Esophagus (tissue), 2 donors: ENCODE measurements at regions not wholly inside any gene's neighbourhood (a gene's known extent, or its start where the extent isn't known, plus 50 kb on each side); places are given as distances from the start of the nearest gene placed in this dataset.

Experiments used
- H3K27ac ChIP-seq, 2 donors: one replicate each; pipeline ENCODE4 v1.5.1; 2013; ENCODE audit warnings: low read depth in 2 of 2, mild to moderate bottlenecking in 2 of 2, inconsistent platforms in 1 of 2, low read length in 1 of 2, moderate library complexity in 1 of 2
- H3K27me3 ChIP-seq, 2 donors: one replicate each; pipeline ENCODE4 v1.6.1; 2013; ENCODE audit warnings: low read length in 2 of 2, control low read depth in 1 of 2, mild to moderate bottlenecking in 1 of 2; ENCODE audit not compliant: insufficient read depth in 2 of 2, control insufficient read depth in 1 of 2
- H3K36me3 ChIP-seq, 2 donors: one replicate each; pipeline ENCODE4 v1.6.1; 2013; ENCODE audit warnings: low read length in 1 of 2; ENCODE audit not compliant: control insufficient read depth in 2 of 2, insufficient read depth in 2 of 2
- H3K4me1 ChIP-seq, 2 donors: one replicate each; pipeline ENCODE4 v1.6.1; 2013; ENCODE audit warnings: low read length in 1 of 2; ENCODE audit not compliant: control insufficient read depth in 2 of 2, insufficient read depth in 2 of 2
- H3K4me3 ChIP-seq, 2 donors: one replicate each; pipeline ENCODE4 v1.5.1; 2013; ENCODE audit warnings: low read length in 2 of 2, mild to moderate bottlenecking in 2 of 2, low read depth in 1 of 2, moderate library complexity in 1 of 2
- H3K9me3 ChIP-seq, 2 donors: one replicate each; pipeline ENCODE4 v1.6.1; 2013; ENCODE audit warnings: mild to moderate bottlenecking in 2 of 2, low read depth in 1 of 2, low read length in 1 of 2, moderate library complexity in 1 of 2; ENCODE audit not compliant: control insufficient read depth in 2 of 2, insufficient read depth in 1 of 2
- WGBS, 2 donors: extraction: QIAGEN DNeasy Blood & Tissue Kit; methylation state at CpG; one replicate each; pipeline ENCODE4 v1.1.7; 2013; 5-methylcytosine and 5-hydroxymethylcytosine counted together
- donor health status: healthy with polysubstance abuse.
- donor health status: Bipolar disorder and iron deficiency.

DNA sequence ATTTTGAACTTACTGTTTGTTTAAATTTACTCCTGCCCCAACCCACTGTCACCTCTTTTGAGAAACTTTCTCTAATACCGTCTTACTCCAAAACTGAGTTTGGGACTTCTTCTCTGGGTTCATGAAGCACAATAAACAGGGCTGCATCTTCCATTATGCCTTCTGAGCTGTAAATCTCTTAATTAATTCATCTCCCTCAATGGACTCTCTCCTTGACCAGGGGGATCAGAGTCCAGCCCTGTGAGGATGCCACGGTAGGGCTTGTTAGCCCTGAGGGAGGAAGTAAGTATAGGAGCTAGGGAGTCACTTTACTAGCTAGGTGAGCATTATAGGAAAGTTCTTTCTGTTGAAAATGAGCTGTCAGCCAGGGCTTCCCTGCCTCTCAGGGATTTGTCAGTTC lies 299.3 kb upstream of the SATB1 start:
- no peaks in the 10 kb centered on the region for H3K9me3 ChIP-seq
- no peaks in the 10 kb centered on the region for H3K36me3 ChIP-seq
- WGBS, 2 donors, result 69 to 71% methylated on average over 2 of the region's 2 CpGs
- H3K27ac ChIP-seq, result no peak overlapping the region
- no peak overlapping the region for H3K4me3 ChIP-seq
- H3K27me3 ChIP-seq, result no peaks in the 10 kb centered on the region
- no peaks in the 10 kb centered on the region for H3K4me1 ChIP-seq

DNA sequence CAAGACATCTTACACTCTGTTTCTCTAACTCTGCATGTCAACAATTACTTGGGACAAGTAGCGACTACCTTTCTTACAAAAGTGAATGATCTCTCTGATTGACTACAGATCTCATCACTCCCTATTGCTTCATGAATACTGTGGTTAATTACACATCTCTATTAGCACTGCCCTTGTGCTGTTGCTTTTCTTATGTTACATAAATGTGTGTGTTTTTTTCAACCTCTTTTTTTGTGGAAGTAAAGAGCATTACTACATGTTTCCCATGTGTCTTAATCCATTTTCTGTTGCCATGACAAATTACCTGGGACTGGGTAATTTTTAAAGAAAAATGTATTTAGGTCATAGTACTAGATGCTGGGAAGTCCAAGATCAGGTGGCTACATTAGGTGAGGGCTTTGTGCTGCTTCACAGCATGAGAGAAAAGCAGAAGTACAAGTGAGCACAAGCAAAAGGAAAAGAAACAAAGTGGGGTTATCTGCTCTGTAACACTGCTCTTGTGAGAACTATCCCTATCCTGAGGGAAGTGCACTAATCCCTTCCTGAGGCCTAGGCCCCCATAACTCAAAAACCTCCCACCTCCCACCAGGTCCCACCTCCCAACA lies 298.2 kb upstream of the SATB1 start:
- no peaks in the 10 kb centered on the region for H3K4me1 ChIP-seq
- H3K36me3 ChIP-seq, result no peaks in the 10 kb centered on the region
- no peaks in the 10 kb centered on the region for H3K9me3 ChIP-seq
- no peak overlapping the region for H3K4me3 ChIP-seq
- WGBS, 2 donors, result 86 to 94% methylated on average over 1 of the region's 1 CpG
- H3K27me3 ChIP-seq, result no peaks in the 10 kb centered on the region
- H3K27ac ChIP-seq, result no peak overlapping the region

DNA sequence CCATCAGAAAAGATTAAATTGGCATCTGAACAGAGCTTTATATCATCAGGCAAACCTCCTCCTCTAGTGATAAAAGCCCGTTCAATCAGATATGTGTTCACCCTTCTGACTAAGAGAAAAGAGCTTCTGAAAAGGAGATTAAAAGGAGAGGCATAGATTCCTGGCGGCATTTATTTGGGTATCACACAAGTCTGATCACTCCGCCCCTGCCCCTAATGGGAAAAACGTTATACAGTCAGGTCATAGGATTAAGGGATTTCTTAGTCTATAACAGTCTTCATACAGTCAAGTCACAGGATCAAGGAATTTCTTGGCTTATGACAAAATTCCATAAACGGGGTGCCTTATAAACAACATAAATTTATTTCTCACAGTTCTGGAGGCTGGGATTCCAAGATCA lies 295.4 kb upstream of the SATB1 start:
- no peaks in the 10 kb centered on the region for H3K4me1 ChIP-seq
- H3K36me3 ChIP-seq, result no peaks in the 10 kb centered on the region
- H3K27me3 ChIP-seq, result no peaks in the 10 kb centered on the region
- no peak overlapping the region for H3K4me3 ChIP-seq
- H3K9me3 ChIP-seq, result no peaks in the 10 kb centered on the region
- no peak overlapping the region for H3K27ac ChIP-seq
- 74 to 75% methylated on average over 5 of the region's 5 CpGs for WGBS, 2 donors

DNA sequence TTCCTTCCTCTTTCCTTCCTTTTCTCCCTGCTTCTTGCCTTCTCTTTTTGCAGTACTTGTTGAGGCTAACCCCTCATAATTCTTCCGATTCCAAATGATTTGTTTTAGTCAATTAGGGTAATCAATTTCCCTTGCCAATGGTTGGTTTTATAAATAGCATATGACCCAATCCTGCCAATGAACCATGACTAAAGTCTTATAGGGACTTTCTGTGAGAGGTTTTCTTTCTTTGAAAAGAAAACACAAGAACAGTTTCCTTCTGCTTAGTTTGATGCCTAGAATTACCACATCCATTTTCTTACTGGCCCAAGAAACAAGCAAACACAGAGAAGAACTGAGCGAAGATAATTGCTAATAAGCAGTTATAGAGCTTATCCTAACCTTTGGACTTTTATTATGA lies 292.5 kb upstream of the SATB1 start:
- 62 to 73% methylated on average over 2 of the region's 2 CpGs for WGBS, 2 donors
- H3K27ac ChIP-seq, result no peak overlapping the region

DNA sequence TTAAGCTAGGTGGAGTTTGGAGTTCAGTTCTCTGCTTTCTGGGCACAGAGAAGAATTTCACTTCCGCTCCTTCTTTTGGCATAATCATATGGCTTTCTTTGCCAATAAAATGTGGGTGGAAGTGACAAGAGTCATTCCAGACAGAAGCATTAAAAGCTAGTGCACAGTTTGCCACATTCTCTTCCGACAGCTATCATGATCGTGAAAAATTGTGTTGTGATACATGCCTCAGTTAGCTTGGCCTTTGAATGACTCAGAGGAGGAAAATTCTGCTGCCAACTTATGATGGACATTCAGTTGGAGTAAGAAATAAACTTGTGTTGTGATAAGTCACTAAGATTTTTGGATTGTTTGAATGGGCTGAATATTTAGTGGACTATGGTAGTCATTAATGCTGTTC lies 291.7 kb upstream of the SATB1 start:
- Histone ChIP-seq H3K4me3 (no peak overlapping the region), H3K4me1 (no peaks in the 10 kb centered on the region), H3K36me3 (no peaks in the 10 kb centered on the region), H3K9me3 (no peaks in the 10 kb centered on the region), H3K27ac (no peak overlapping the region), H3K27me3 (no peaks in the 10 kb centered on the region)
- WGBS, 2 donors, result 68 to 82% methylated on average over 3 of the region's 3 CpGs

More for the DNA sequence above, 292.5 kb upstream of the SATB1 start:
- no peaks in the 10 kb centered on the region for H3K36me3 ChIP-seq
- no peaks in the 10 kb centered on the region for H3K9me3 ChIP-seq
- H3K4me3 ChIP-seq, result no peak overlapping the region
- H3K27me3 ChIP-seq, result no peaks in the 10 kb centered on the region
- no peaks in the 10 kb centered on the region for H3K4me1 ChIP-seq

DNA sequence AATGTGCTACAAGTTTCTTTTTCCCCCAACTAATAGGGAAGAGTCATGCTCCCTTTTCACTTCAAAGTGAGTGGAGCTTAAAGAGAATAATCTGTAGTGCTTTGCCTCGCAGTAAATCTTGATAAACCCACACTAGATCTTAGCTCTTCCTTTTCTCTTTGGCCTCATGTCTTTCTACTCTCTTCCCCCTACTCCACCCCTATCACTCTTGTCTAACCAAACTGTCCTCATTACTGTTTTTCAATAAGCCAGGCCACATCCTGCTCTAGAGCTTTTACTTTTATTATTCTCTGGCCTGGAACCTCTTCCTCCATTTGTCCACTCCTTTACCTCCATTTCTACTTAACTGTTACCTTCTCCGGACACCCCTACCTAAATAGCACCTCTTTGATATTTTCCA lies 291.0 kb upstream of the SATB1 start:
- 76 to 88% methylated on average over 2 of the region's 2 CpGs for WGBS, 2 donors

DNA sequence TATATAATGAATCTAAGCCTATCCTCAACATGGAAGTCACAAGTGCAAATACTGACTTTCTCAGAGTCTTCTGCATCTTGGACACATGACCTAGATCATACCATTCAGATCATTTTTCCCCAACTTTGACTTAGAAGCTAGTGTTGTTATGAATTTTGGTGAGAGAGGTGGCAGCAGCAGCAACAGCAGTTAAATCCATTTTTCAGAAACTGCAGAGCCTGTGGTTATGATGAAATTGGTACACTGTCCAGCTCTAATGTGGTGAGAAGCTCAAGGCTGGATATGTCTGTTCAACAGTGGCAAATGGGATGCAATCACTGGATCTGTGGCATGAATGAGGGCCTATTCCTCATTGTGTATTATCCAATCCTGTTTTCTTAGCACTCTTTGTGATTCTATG lies 290.1 kb upstream of the SATB1 start:
- H3K27ac ChIP-seq, result no peak overlapping the region
- no peaks in the 10 kb centered on the region for H3K4me1 ChIP-seq
- no peaks in the 10 kb centered on the region for H3K9me3 ChIP-seq
- H3K27me3 ChIP-seq, result no peaks in the 10 kb centered on the region
- H3K4me3 ChIP-seq, result no peak overlapping the region
- H3K36me3 ChIP-seq, result no peaks in the 10 kb centered on the region

More for the DNA sequence above, 291.0 kb upstream of the SATB1 start:
- H3K27ac ChIP-seq, result no peak overlapping the region
- H3K4me3 ChIP-seq, result no peak overlapping the region
- no peaks in the 10 kb centered on the region for H3K27me3 ChIP-seq
- H3K9me3 ChIP-seq, result no peaks in the 10 kb centered on the region
- no peaks in the 10 kb centered on the region for H3K4me1 ChIP-seq
- H3K36me3 ChIP-seq, result no peaks in the 10 kb centered on the region

DNA sequence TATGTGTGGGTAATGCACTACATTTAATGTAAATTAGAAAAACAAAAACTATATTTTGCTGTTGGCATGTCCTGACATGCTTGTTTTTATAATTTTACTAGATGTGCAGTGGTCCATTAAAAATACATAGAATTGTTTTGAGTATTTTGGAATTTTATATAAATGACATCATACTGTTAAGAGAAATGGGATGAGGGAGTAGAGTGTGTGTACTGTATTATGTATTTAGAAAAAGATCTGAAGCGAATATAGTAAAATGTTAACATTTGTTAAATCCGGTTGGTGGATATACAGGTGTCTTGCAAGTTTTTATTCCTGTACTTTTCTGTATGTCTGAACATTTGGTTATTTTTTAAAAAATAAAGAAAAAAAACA lies 288.4 kb upstream of the SATB1 start:
- Histone ChIP-seq H3K9me3 (no peaks in the 10 kb centered on the region), H3K36me3 (no peaks in the 10 kb centered on the region), H3K27me3 (no peaks in the 10 kb centered on the region), H3K27ac (no peak overlapping the region), H3K4me1 (no peaks in the 10 kb centered on the region), H3K4me3 (no peak overlapping the region)
- WGBS, 2 donors, result 89% methylated on average over 2 of the region's 2 CpGs

DNA sequence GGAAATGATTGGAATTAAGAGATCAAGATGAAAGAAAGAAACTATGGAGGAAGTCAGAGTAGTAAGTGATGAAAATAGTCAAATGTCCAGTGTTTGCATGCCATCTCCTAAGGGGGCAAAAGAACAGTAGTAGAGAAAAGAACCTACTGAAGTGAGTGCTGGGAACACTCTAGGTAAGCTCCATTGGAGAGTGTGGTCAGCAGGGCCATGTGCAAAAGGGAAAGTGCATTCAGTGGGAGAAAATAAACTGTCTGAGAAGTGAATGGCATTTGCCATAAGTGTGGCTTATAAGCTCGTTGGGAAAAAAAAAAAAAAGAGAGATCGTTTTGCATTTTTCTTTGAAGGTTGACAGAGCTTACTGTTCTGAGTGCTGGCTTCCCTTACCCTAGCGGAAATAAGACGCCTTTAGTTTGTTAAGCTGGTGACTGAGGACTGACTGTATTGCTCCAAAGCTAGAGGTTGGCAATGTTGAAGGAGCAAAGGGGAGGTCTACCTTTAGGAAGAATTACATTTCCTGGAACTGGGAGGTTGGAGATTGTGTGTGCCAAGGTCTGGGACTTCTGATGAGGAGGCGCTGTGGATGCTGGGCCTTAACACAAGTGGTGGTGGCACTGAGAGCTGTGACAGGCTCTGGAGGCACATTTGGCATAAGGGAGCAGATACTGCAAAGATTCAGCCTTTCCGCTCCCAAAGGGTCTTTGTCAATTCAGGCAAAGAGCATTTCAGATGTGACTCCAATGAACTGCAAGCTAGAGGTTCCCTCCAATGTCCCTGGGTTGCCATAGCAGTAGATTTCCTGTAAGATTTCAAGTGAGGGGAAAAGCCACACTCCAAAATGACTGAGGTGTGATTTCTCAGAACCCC lies 287.8 kb upstream of the SATB1 start:
- Histone ChIP-seq H3K36me3 (no peaks in the 10 kb centered on the region), H3K4me3 (no peak overlapping the region), H3K27me3 (no peaks in the 10 kb centered on the region), H3K4me1 (no peaks in the 10 kb centered on the region), H3K9me3 (no peaks in the 10 kb centered on the region), H3K27ac (no peak overlapping the region)
- WGBS, 2 donors, result 77% methylated on average over 6 of the region's 6 CpGs

DNA sequence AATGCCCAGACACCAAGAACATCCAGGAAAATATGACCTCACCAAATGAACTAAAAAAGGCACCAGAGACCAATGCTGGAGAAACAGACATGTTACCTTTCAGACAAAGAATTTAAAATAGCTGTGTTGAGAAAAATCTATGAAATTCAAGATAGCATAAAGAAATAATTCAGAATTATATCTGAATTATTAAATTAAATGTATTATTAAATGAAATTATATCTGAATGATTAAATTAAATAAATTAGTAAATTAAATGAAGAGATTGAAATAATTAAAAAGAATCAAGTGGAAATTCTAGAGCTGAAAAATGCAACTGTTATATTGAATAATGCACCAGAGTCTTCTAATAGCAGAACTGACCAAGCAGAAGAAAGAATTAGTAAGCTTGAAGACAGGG lies 279.2 kb upstream of the SATB1 start:
- H3K4me1 ChIP-seq, result no peaks in the 10 kb centered on the region
- H3K27me3 ChIP-seq, result no peaks in the 10 kb centered on the region
- H3K9me3 ChIP-seq, result peaks cover 0 to 3% of the 10 kb centered on the region in 2 donors
- H3K36me3 ChIP-seq, result no peaks in the 10 kb centered on the region
- H3K27ac ChIP-seq, result no peak overlapping the region
- H3K4me3 ChIP-seq, result no peak overlapping the region
